Natural killer cell (primary cell): ENCODE measurements at regions not wholly inside any gene's neighbourhood (a gene's known extent, or its start where the extent isn't known, plus 50 kb on each side); places are given as distances from the start of the nearest gene placed in this dataset.

ENCODE experiments used
- ATAC-seq, 3 donors: fragments of 150-1000 bp in 2 of 3; fragments of 200-7000 bp in 1 of 3; cut with Tn5 transposase; 1 replicate in 1 of 3; 2 replicates in 2 of 3; pipeline ENCODE4 v1.10.0; 2021; ENCODE audit warnings: mild to moderate bottlenecking in 2 of 3, moderate library complexity in 2 of 3
- DNase-seq, 2 donors: peaks; one replicate each; pipeline versions ENCODE4 v3.0.0 to v3.0.0-alpha.2; 2013 to 2021; ENCODE audit warnings: mixed read lengths in 1 of 2
- H3K27ac ChIP-seq: one replicate; pipeline ENCODE4 v1.5.1; 2013; ENCODE audit warnings: mild to moderate bottlenecking, low read length
- H3K27me3 ChIP-seq: one replicate; pipeline ENCODE4 v1.6.1; 2013; ENCODE audit warnings: low read length; ENCODE audit not compliant: control insufficient read depth, insufficient read depth
- H3K36me3 ChIP-seq: one replicate; pipeline ENCODE4 v1.6.1; 2013; ENCODE audit warnings: low read length; ENCODE audit not compliant: control insufficient read depth, insufficient read depth
- H3K4me1 ChIP-seq: one replicate; pipeline ENCODE4 v1.6.1; 2013; ENCODE audit warnings: low read length; ENCODE audit not compliant: control insufficient read depth, insufficient read depth
- H3K4me3 ChIP-seq: one replicate; pipeline ENCODE4 v1.5.1; 2013; ENCODE audit warnings: low read length
- H3K9me3 ChIP-seq: one replicate; pipeline ENCODE4 v1.6.1; 2013; ENCODE audit warnings: low read length; ENCODE audit not compliant: control insufficient read depth, insufficient read depth
- H3K27ac Mint-ChIP-seq, 2 donors: one replicate each; pipeline ENCODE4 v1.8.0; 2022; ENCODE audit warnings: mild to moderate bottlenecking in 2 of 2, mixed read lengths in 2 of 2, moderate library complexity in 1 of 2
- H3K27me3 Mint-ChIP-seq, 2 donors: one replicate each; pipeline ENCODE4 v1.8.0; 2022; ENCODE audit warnings: low read depth in 2 of 2, mixed read lengths in 2 of 2
- H3K36me3 Mint-ChIP-seq: one replicate; pipeline ENCODE4 v1.8.0; 2022; ENCODE audit warnings: mixed read lengths
- H3K4me1 Mint-ChIP-seq, 2 donors: one replicate each; pipeline ENCODE4 v1.8.0; 2022; ENCODE audit warnings: mixed read lengths in 2 of 2
- H3K4me3 Mint-ChIP-seq: one replicate; pipeline ENCODE4 v1.8.0; 2022; ENCODE audit warnings: mild to moderate bottlenecking, moderate library complexity, mixed read lengths
- H3K9me3 Mint-ChIP-seq, 2 donors: one replicate each; pipeline ENCODE4 v1.8.0; 2022; ENCODE audit warnings: mixed read lengths in 2 of 2
- WGBS: methylation state at CpG from one replicate; pipeline ENCODE4 v1.1.7; 2013; ENCODE audit warnings: missing lambda C conversion rate; ENCODE audit not compliant: insufficient coverage; 5-methylcytosine and 5-hydroxymethylcytosine counted together
- intact Hi-C: fragments of 100-400 bp; cut with micrococcal nuclease; formaldehyde crosslinking; loops from one replicate; pipeline ENCODE4 v1.14.2; 2022
- TF ChIP-seq, protein P1 (sequence below): fragments of 200-600 bp; IDR thresholded peaks from one replicate; pipeline ENCODE4 v1.8.0; 2022; ENCODE audit warnings: antibody characterized with exemption

GRCh38 chr3:132161608-132162007, 126.8 kb upstream of the CPNE4 start:
- Mint-ChIP-seq H3K36me3 (no peaks in the 10 kb centered on the region), H3K27me3 (peaks cover 0 to 5% of the 10 kb centered on the region in 2 donors), H3K4me3 (no peak overlapping the region), H3K9me3 (peaks cover 0 to 4% of the 10 kb centered on the region in 2 donors), H3K27ac (no peak overlapping the region), H3K4me1 (no peaks in the 10 kb centered on the region)
- ATAC-seq (no peak), DNase-seq (no peak)
- no CpG with 5 or more reads among the region's 1 CpG for whole genome bisulfite sequencing
- Histone ChIP-seq H3K36me3 (no peaks in the 10 kb centered on the region), H3K27me3 (no peaks in the 10 kb centered on the region), H3K4me1 (no peaks in the 10 kb centered on the region), H3K4me3 (no peak overlapping the region), H3K9me3 (no peaks in the 10 kb centered on the region), H3K27ac (no peak overlapping the region)
- intact Hi-C loops, result no loop called here
- TF ChIP-seq, protein P1, sequence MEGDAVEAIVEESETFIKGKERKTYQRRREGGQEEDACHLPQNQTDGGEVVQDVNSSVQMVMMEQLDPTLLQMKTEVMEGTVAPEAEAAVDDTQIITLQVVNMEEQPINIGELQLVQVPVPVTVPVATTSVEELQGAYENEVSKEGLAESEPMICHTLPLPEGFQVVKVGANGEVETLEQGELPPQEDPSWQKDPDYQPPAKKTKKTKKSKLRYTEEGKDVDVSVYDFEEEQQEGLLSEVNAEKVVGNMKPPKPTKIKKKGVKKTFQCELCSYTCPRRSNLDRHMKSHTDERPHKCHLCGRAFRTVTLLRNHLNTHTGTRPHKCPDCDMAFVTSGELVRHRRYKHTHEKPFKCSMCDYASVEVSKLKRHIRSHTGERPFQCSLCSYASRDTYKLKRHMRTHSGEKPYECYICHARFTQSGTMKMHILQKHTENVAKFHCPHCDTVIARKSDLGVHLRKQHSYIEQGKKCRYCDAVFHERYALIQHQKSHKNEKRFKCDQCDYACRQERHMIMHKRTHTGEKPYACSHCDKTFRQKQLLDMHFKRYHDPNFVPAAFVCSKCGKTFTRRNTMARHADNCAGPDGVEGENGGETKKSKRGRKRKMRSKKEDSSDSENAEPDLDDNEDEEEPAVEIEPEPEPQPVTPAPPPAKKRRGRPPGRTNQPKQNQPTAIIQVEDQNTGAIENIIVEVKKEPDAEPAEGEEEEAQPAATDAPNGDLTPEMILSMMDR, result no peak

DNA sequence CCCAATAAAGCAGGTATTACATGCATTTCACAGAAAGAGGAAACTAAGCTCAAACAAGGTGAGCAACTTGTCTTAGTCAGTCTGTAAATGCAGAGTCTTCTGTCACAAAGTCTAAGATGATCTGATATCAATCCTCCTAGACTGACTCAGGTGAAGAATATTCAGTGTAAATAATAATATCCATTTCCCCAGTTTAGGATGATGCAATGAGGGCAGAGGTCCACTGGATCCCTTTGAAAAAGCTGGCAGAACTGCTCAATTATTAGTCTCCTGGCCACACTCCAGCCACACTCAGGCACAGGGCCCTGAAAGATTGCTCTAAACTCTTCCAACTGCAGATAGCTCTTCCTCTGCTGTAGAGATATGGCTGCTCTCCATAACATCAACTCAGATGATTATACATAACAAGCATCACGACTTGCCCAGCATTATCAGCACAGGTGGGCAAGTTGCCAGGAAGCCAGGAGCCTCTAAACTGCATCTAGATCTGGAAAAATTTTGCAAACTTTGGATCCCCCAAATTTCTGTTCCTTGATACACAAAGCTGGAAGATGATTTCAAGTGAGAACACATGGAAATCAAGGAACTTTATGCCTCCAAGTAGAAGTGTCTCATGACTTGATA, 129.8 kb upstream of the CPNE4 start:
- Histone ChIP-seq H3K4me3 (no peak overlapping the region), H3K9me3 (no peaks in the 10 kb centered on the region), H3K27me3 (no peaks in the 10 kb centered on the region), H3K27ac (no peak overlapping the region), H3K36me3 (no peaks in the 10 kb centered on the region), H3K4me1 (no peaks in the 10 kb centered on the region)
- intact Hi-C loops, result no loop called here
- TF ChIP-seq, protein P1, result no peak
- no peak overlapping the region for H3K27ac Mint-ChIP-seq
- H3K4me1 Mint-ChIP-seq, result no peaks in the 10 kb centered on the region
- 31% methylated on average over 1 of the region's 1 CpG for WGBS
- H3K4me3 Mint-ChIP-seq, result no peak overlapping the region
- no peaks in the 10 kb centered on the region for H3K36me3 Mint-ChIP-seq
- DNase-seq (no peak), ATAC-seq (no peak)
- H3K9me3 Mint-ChIP-seq, result peaks cover 0 to 4% of the 10 kb centered on the region in 2 donors
- H3K27me3 Mint-ChIP-seq, result peaks cover 0 to 5% of the 10 kb centered on the region in 2 donors

- H3K4me1 Mint-ChIP-seq, result no peaks in the 10 kb centered on the region
- Histone ChIP-seq H3K27ac (no peak overlapping the region), H3K4me1 (no peaks in the 10 kb centered on the region), H3K9me3 (no peaks in the 10 kb centered on the region), H3K27me3 (no peaks in the 10 kb centered on the region), H3K36me3 (no peaks in the 10 kb centered on the region), H3K4me3 (no peak overlapping the region)
- no peaks in the 10 kb centered on the region for H3K36me3 Mint-ChIP-seq
- no peak for ATAC-seq
- TF ChIP-seq, protein P1, result no peak
- H3K4me3 Mint-ChIP-seq, result no peak overlapping the region
- H3K27ac Mint-ChIP-seq, result no peak overlapping the region
- H3K9me3 Mint-ChIP-seq, result peaks cover 0 to 4% of the 10 kb centered on the region in 2 donors
- no peak for DNase-seq
- peaks cover 0 to 3% of the 10 kb centered on the region in 2 donors for H3K27me3 Mint-ChIP-seq
- intact Hi-C loops, result no loop called here
- WGBS, result 68% methylated on average over 2 of the region's 5 CpGs
These were observed 133.1 kb upstream of the CPNE4 start for GRCh38 chr3:132167870-132168269.

GRCh38 chr3:132174500-132174899, 139.7 kb upstream of the CPNE4 start:
- H3K4me1 Mint-ChIP-seq, result no peaks in the 10 kb centered on the region
- DNase-seq, result no peak
- TF ChIP-seq, protein P1, result no peak
- peaks cover 0 to 5% of the 10 kb centered on the region in 2 donors for H3K27me3 Mint-ChIP-seq
- H3K36me3 Mint-ChIP-seq, result no peaks in the 10 kb centered on the region
- H3K27ac ChIP-seq, result no peak overlapping the region
- H3K4me1 ChIP-seq, result no peaks in the 10 kb centered on the region
- H3K27me3 ChIP-seq, result no peaks in the 10 kb centered on the region
- H3K27ac Mint-ChIP-seq, result no peak overlapping the region
- WGBS, result 78% methylated on average over 1 of the region's 1 CpG
- no peak for ATAC-seq
- no peaks in the 10 kb centered on the region for H3K36me3 ChIP-seq
- H3K9me3 ChIP-seq, result no peaks in the 10 kb centered on the region
- H3K4me3 ChIP-seq, result no peak overlapping the region
- intact Hi-C loops, result no loop called here
- H3K9me3 Mint-ChIP-seq, result no peaks in the 10 kb centered on the region
- H3K4me3 Mint-ChIP-seq, result no peak overlapping the region
